ENCODE measurements at regions not wholly inside any gene's neighbourhood (a gene's known extent, or its start where the extent isn't known, plus 50 kb on each side); places are given as distances from the start of the nearest gene placed in this dataset.

DNA sequence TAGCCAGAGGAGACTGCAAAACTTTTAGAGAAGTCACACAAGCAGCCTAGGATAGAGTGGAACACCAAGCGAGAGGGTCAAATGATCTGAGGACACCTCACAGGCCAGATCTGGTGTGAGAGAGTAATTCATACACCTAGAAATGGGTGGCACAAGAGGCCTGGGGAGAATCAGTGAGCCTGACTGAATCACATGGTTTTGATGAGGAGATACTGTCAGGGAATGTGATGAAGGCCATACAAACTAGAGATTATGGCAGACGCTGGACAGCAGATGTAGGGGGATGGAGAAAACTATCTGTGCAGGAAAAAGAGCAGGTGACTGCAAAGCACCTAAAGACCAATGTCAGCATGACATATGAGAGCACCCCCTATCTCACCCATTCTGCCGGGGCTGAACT is 105.0 kb upstream of the TTC14 start:
- ATAC-seq, result no peak
- H3K4me1 ChIP-seq, result no peaks in the 10 kb centered on the region
- no peak for DNase-seq
- no peaks in the 10 kb centered on the region for H3K27me3 ChIP-seq
- no peaks in the 10 kb centered on the region for H3K36me3 ChIP-seq
- H3K27ac ChIP-seq, result no peak overlapping the region
- TF ChIP-seq, protein P1, sequence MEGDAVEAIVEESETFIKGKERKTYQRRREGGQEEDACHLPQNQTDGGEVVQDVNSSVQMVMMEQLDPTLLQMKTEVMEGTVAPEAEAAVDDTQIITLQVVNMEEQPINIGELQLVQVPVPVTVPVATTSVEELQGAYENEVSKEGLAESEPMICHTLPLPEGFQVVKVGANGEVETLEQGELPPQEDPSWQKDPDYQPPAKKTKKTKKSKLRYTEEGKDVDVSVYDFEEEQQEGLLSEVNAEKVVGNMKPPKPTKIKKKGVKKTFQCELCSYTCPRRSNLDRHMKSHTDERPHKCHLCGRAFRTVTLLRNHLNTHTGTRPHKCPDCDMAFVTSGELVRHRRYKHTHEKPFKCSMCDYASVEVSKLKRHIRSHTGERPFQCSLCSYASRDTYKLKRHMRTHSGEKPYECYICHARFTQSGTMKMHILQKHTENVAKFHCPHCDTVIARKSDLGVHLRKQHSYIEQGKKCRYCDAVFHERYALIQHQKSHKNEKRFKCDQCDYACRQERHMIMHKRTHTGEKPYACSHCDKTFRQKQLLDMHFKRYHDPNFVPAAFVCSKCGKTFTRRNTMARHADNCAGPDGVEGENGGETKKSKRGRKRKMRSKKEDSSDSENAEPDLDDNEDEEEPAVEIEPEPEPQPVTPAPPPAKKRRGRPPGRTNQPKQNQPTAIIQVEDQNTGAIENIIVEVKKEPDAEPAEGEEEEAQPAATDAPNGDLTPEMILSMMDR (IDR thresholded peaks at IDR 0.05), result no peak
- TF ChIP-seq POLR2A (IDR thresholded peaks at IDR 0.05), result no peak
- H3K4me3 ChIP-seq, result no peak overlapping the region
- intact Hi-C loops (cut with DNase I), result no loop called here
- WGBS, 4 donors, result 49 to 63% (median 54%) methylated on average over 3 of the region's 3 CpGs
- H3K9me3 ChIP-seq, result peaks cover 0 to 37% (median 14%) of the 10 kb centered on the region in 12 donors

DNA sequence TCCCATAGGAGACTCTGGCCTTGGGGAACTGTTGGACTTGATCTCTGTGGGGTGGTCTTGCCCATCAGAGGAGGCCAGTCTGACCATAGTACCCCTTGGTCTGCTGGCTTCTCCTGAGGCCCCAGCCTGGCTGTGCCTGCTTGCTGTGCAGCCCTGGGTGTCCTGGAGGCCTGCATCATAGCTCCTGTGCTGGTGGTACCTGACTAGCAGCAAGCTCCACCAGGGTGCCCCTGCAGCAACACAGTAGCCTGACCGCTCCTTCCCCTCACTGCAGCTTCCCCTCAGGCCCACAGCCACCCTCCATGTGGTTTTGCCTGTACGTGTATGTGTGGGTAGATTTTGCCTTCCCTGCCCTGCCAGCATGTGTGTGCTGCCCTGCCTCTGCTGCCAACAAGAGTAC is 85.6 kb upstream of the TTC14 start:
- Histone ChIP-seq H3K36me3 (no peaks in the 10 kb centered on the region), H3K9me3 (peaks cover 0 to 13% (median 0%) of the 10 kb centered on the region in 12 donors), H3K27me3 (no peaks in the 10 kb centered on the region), H3K4me3 (no peak overlapping the region), H3K4me1 (no peaks in the 10 kb centered on the region), H3K27ac (no peak overlapping the region)
- 77 to 87% (median 82%) methylated on average over 1 to 2 of the region's 2 CpGs for WGBS, 4 donors
- no peak for DNase-seq
- no peak for TF ChIP-seq POLR2A (IDR thresholded peaks at IDR 0.05)
- TF ChIP-seq, protein P1 (IDR thresholded peaks at IDR 0.05), result no peak
- intact Hi-C loops (cut with DNase I), result no loop called here
- ATAC-seq, result no peak

DNA sequence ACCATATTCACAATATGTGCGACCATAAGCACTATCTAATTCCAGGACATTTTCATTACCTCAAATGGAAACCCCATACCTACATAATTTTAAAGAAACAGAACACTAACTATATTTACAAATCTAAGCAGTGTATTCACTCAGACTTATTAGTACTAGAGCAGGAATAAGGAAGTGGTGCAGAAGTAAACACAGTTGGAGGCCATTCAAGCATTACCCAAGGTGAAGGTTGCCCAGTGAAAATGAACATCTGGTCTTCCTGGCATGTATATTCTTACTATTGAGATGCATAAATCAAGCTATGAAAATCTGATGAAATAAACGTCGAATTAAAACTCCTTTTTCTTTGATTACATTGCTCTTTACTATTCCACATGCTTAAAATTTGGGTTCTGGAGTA is 78.9 kb upstream of the TTC14 start:
- WGBS, 4 donors, result 76 to 87% (median 82%) methylated on average over 3 of the region's 3 CpGs
- Histone ChIP-seq H3K4me3 (no peak overlapping the region), H3K9me3 (peaks cover 0 to 15% (median 0%) of the 10 kb centered on the region in 12 donors), H3K4me1 (no peaks in the 10 kb centered on the region), H3K27me3 (no peaks in the 10 kb centered on the region), H3K36me3 (no peaks in the 10 kb centered on the region), H3K27ac (no peak overlapping the region)
- no peak for TF ChIP-seq POLR2A (IDR thresholded peaks at IDR 0.05)
- TF ChIP-seq, protein P1 (IDR thresholded peaks at IDR 0.05), result no peak
- DNase-seq (no peak), ATAC-seq (no peak)
- intact Hi-C loops (cut with DNase I), result no loop called here

DNA sequence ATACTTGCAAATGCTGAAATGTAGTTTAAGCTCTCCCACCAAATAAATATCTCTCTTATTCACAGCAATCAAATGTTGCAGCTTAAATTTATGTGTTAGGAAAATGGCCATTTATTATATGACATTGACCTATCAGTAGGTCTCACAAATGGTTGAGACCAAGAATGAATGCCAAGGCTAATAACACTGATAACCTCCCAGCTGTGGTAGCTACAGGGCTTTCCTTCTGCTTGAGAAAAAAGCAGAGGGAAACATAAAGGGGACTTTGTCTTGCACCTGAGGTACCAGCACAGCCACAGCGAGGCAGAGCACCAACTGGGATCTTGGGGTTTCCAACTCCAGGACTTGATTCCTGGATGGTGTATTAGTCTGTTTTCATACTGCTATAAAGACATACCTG is 73.1 kb upstream of the TTC14 start:
- WGBS, 4 donors, result 68 to 100% (median 83%) methylated on average over 1 of the region's 1 CpG
- Histone ChIP-seq H3K36me3 (no peaks in the 10 kb centered on the region), H3K4me1 (no peaks in the 10 kb centered on the region), H3K27ac (no peak overlapping the region), H3K4me3 (no peak overlapping the region), H3K27me3 (no peaks in the 10 kb centered on the region), H3K9me3 (peaks cover 0 to 7% (median 0%) of the 10 kb centered on the region in 12 donors)
- no peak for ATAC-seq
- TF ChIP-seq POLR2A (IDR thresholded peaks at IDR 0.05), result no peak
- TF ChIP-seq, protein P1 (IDR thresholded peaks at IDR 0.05), result no peak
- DNase-seq, result no peak
- intact Hi-C loops (cut with DNase I), result no loop called here
